AG09309 (cell line): ENCODE measurements at regions not wholly inside any gene's neighbourhood (a gene's known extent, or its start where the extent isn't known, plus 50 kb on each side); places are given as distances from the start of the nearest gene placed in this dataset.

ENCODE experiments used
- DNase-seq: peaks from one replicate; pipeline ENCODE4 v3.0.0-alpha.2; 2010; ENCODE audit warnings: low read depth
- H3K4me3 ChIP-seq: 2 replicates; pipeline ENCODE4 v1.5.1; 2011; ENCODE audit warnings: mild to moderate bottlenecking, low read depth, low read length, moderate library complexity; ENCODE audit not compliant: control insufficient read depth
- CTCF ChIP-seq: IDR thresholded peaks from 2 replicates; pipeline ENCODE4 v1.5.1; 2011; ENCODE audit warnings: mild to moderate bottlenecking, low read depth, low read length, inconsistent platforms; ENCODE audit not compliant: insufficient read depth, control insufficient read depth; ENCODE audit errors: missing control alignments

GRCh38 chr12:77569876-77570275, 260.8 kb upstream of the NAV3 start:
- no peak for TF ChIP-seq CTCF
- H3K4me3 ChIP-seq: no peak overlapping the region
- DNase-seq: no peak

GRCh38 chr12:77560714-77561113, 270.0 kb upstream of the NAV3 start:
- TF ChIP-seq CTCF: no peak
- H3K4me3 ChIP-seq: no peak overlapping the region

GRCh38 chr12:77559400-77560074, 271.2 kb upstream of the NAV3 start:
- no peak for DNase-seq
- no peak overlapping the region for H3K4me3 ChIP-seq
- TF ChIP-seq CTCF: no peak

More at GRCh38 chr12:77560714-77561113, 270.0 kb upstream of the NAV3 start:
- no peak for DNase-seq

- no peak for TF ChIP-seq CTCF
- no peak for DNase-seq
- no peak overlapping the region for H3K4me3 ChIP-seq
Observed at GRCh38 chr12:77555074-77555473, 275.6 kb upstream of the NAV3 start.

GRCh38 chr12:77553976-77554619, 276.6 kb upstream of the NAV3 start:
- no peak for TF ChIP-seq CTCF
- DNase-seq: no peak

GRCh38 chr12:77549383-77550128, 281.1 kb upstream of the NAV3 start:
- TF ChIP-seq CTCF: no peak
- H3K4me3 ChIP-seq: no peak overlapping the region
- DNase-seq: no peak

More at GRCh38 chr12:77553976-77554619, 276.6 kb upstream of the NAV3 start:
- H3K4me3 ChIP-seq: no peak overlapping the region
